ENCODE measurements at regions not wholly inside any gene's neighbourhood (a gene's known extent, or its start where the extent isn't known, plus 50 kb on each side); places are given as distances from the start of the nearest gene placed in this dataset.
A peak's percentile ranks its signal among the peaks of the same experiment; 100 is the strongest.

GRCh38 chr11:92632495-92632894 lies 337.0 kb upstream of the MTNR1B start:
- ATAC-seq, result peak; percentile 76
- Histone ChIP-seq H3K36me3 (ENCODE audit: insufficient read depth) (no peaks in the 10 kb centered on the region), H2AFZ (no peak overlapping the region), H3K4me1 (ENCODE audit: insufficient read depth) (peaks cover 7% of the 10 kb centered on the region; the same call in 1 of the 2 replicates), H3K4me2 (no peak overlapping the region), H3K4me3 (no peak overlapping the region), H3K27me3 (ENCODE audit: insufficient read depth) (no peaks in the 10 kb centered on the region), H3F3A (replicated peaks; ENCODE audit: low read depth) (no peaks in the 10 kb centered on the region), H3K9me2 (ENCODE audit: insufficient read depth) (no peaks in the 10 kb centered on the region; the same call in 1 of the 2 replicates), H3K79me2 (replicated peaks; ENCODE audit: insufficient read depth) (no peaks in the 10 kb centered on the region), H3K27ac (ENCODE audit: low read depth) (peak overlapping the region; percentile 6; the same call in 1 of the 2 replicates), H4K20me1 (replicated peaks; ENCODE audit: insufficient read depth) (peaks cover 2% of the 10 kb centered on the region)
- peaks cover 5% of the 10 kb centered on the region for H3K27me3 Mint-ChIP-seq (ENCODE audit: insufficient read depth, low read depth, poor library complexity)
- H3K9me3 Mint-ChIP-seq, result no peaks in the 10 kb centered on the region
- no peak overlapping the region for H3K4me3 Mint-ChIP-seq
- peaks cover 3% of the 10 kb centered on the region; the same call in 1 of the 3 replicates for H3K36me3 Mint-ChIP-seq (ENCODE audit: low read depth)
- H3K27ac Mint-ChIP-seq, result peak overlapping the region; percentile 17; the same call in 1 of the 2 replicates
- peaks cover 21% of the 10 kb centered on the region for H3K4me1 Mint-ChIP-seq
- TF ChIP-seq CTCF (conservative IDR thresholded peaks at IDR 0.05; ENCODE audit: low read depth in 2 of 2) (no peak), ZNF462 (CRISPR knock-in tag; IDR thresholded peaks at IDR 0.05) (peak; percentile 74)
- DNase-seq (ENCODE audit: low spot score), result peak; percentile 41

GRCh38 chr11:92633820-92634219 lies 335.6 kb upstream of the MTNR1B start:
- Histone ChIP-seq H3K4me1 (ENCODE audit: insufficient read depth) (peaks cover 7% of the 10 kb centered on the region; the same call in 1 of the 2 replicates), H2AFZ (no peak overlapping the region), H3K36me3 (ENCODE audit: insufficient read depth) (no peaks in the 10 kb centered on the region), H3K4me2 (no peak overlapping the region), H3K4me3 (no peak overlapping the region), H3K27ac (ENCODE audit: low read depth) (no peak overlapping the region), H3K79me2 (replicated peaks; ENCODE audit: insufficient read depth) (no peaks in the 10 kb centered on the region), H3K9me2 (ENCODE audit: insufficient read depth) (no peaks in the 10 kb centered on the region; the same call in 1 of the 2 replicates), H3F3A (replicated peaks; ENCODE audit: low read depth) (no peaks in the 10 kb centered on the region), H4K20me1 (replicated peaks; ENCODE audit: insufficient read depth) (peaks cover 2% of the 10 kb centered on the region; the same call in 1 of the 2 replicates), H3K27me3 (ENCODE audit: insufficient read depth) (no peaks in the 10 kb centered on the region)
- Mint-ChIP-seq H3K36me3 (ENCODE audit: low read depth) (peaks cover 3% of the 10 kb centered on the region; the same call in 1 of the 3 replicates), H3K9me3 (no peaks in the 10 kb centered on the region), H3K27me3 (ENCODE audit: insufficient read depth, low read depth, poor library complexity) (peaks cover 5% of the 10 kb centered on the region), H3K4me3 (no peak overlapping the region), H3K27ac (no peak overlapping the region), H3K4me1 (peaks cover 16% of the 10 kb centered on the region)
- ATAC-seq (no peak), DNase-seq (ENCODE audit: low spot score) (no peak)
- TF ChIP-seq CREB1 (CRISPR knock-in tag; IDR thresholded peaks at IDR 0.05; ENCODE audit: low read depth), result no peak
- TF ChIP-seq ZNF331 (CRISPR knock-in tag; IDR thresholded peaks at IDR 0.05; ENCODE audit: low read depth), result no peak
- TF ChIP-seq NANOG (IDR thresholded peaks at IDR 0.05; ENCODE audit: borderline replicate concordance), result no peak
- no peak for TF ChIP-seq CTCF (conservative IDR thresholded peaks at IDR 0.05; ENCODE audit: low read depth in 2 of 2)

Data from GM23338 (cell line).